H1 (cell line): ENCODE measurements at regions not wholly inside any gene's neighbourhood (a gene's known extent, or its start where the extent isn't known, plus 50 kb on each side); places are given as distances from the start of the nearest gene placed in this dataset.

Source experiments
- CTBP2 ChIP-seq: IDR thresholded peaks from 2 replicates; pipeline ENCODE4 v1.7.0; 2011; ENCODE audit warnings: borderline replicate concordance, mild to moderate bottlenecking, moderate library complexity, mixed read lengths, low read length; ENCODE audit not compliant: insufficient read depth, insufficient read length
- RNF2 ChIP-seq: fragments of 200-900, 300-1000 bp; sonication (generic); IDR thresholded peaks from 2 replicates; pipeline ENCODE4 v1.7.1; 2016; ENCODE audit warnings: borderline replicate concordance, low read depth, mild to moderate bottlenecking, antibody characterized with exemption, low read length; ENCODE audit not compliant: poor library complexity, severe bottlenecking; ENCODE audit errors: missing control alignments

DNA sequence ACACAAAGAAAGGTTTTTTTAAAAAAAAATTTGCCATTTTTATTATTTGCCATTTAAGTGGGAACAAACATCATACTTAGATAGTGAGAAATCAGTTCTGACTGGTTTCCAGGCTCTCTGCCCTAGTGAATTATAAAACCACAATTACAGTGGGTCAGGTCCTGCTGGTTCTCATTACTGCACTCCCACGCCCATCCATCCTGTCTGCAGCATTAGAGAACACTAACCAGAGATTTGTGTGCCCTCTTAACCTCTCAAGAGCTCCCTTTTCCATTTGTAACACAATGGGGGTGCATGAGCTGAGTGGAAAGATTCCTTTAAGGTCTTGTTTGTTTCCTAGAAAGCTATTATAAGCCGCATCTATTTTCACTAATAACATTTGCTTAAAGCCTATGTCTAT, 489.3 kb downstream of the AMY1C start (continued):
- TF ChIP-seq CTBP2 = no peak
- TF ChIP-seq RNF2 = no peak
